Eye (tissue), 1 donor: ENCODE measurements at regions not wholly inside any gene's neighbourhood (a gene's known extent, or its start where the extent isn't known, plus 50 kb on each side); places are given as distances from the start of the nearest gene placed in this dataset.

Experiments used
- DNase-seq: peaks from one replicate; pipeline ENCODE4 v3.0.0-alpha.2; 2015

- no peak for DNase-seq
These were observed 66.9 kb upstream of the SESN3 start for GRCh38 chr11:95297680-95298452.

DNA sequence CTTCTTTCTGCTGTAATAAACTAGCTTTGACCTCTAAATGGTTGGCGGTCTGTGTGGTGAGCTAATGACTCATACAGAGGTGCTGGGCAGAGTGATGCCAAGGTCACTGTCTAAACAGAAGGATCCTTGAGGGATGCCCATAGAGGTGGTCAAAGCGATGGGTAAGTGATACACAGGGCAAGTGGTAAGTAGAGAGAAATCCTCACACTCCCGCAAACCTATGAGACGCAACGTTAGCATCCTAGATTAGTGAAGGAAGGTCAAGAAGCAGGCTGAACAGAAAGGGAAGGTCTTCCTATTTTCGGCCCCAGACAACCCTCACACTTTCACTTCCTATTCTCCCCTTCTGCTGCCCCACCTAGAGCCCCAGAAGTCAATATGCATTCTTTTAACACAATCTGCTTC is 65.6 kb upstream of the SESN3 start:
- no peak for DNase-seq

GRCh38 chr11:95296165-95296564 is 65.2 kb upstream of the SESN3 start:
- DNase-seq: no peak

GRCh38 chr11:95295382-95296149 is 64.6 kb upstream of the SESN3 start:
- DNase-seq: no peak

GRCh38 chr11:95294701-95295100 is 63.7 kb upstream of the SESN3 start:
- no peak for DNase-seq

GRCh38 chr11:95293116-95293515 is 62.1 kb upstream of the SESN3 start:
- no peak for DNase-seq

DNA sequence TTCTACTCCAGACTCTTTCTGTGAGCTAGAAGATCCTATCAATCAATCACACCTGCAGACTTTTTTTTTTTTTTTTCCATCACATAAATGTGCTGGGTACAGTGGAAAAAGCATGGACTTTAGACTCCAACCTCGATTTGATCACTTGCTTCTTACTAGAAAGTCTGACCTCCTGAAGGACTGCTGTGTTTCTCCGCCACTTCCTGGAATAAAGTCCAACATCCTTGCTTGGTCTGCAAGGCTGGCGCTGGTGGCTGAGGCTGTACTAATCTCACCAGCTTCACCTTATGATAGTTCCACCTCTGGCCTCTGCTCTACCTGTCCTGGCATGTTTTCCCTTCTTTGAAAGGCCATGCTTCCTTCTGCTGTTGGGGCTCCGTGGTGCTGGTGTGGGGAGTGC is 60.9 kb upstream of the SESN3 start:
- no peak for DNase-seq

DNA sequence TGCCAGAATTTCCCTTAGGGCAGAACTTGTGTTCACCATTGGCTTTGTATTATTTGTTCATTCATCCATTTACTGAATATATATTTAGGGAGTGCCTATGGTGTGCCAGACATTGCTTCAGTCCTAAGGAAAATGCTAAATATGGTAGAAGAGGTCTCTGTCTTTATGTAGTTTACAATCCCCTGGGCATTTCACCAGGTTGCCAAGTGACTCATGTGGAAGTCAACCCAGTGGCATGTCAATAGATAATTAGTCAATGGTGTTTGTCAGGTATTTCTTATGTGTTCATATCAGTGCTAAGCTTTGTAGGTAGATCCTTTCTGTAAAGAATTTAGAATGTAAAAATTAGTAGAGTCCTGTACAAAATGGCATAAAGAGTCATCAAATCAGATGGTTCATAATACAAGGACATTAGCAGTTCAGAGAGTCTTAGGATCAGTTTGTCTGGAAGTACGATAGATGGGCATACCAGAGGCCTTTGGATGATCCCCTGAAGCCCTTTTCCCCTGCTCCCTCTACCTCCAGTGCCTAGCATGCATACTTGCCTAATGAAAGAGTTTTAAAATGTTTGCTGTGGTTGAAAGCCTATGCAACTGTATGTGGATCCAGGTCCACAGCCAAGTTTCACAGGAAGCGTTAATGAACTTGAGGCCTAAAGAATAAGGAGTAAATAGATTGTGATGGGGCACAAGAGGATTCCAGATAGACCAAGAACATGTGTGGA is 58.5 kb upstream of the SESN3 start:
- DNase-seq: no peak

DNA sequence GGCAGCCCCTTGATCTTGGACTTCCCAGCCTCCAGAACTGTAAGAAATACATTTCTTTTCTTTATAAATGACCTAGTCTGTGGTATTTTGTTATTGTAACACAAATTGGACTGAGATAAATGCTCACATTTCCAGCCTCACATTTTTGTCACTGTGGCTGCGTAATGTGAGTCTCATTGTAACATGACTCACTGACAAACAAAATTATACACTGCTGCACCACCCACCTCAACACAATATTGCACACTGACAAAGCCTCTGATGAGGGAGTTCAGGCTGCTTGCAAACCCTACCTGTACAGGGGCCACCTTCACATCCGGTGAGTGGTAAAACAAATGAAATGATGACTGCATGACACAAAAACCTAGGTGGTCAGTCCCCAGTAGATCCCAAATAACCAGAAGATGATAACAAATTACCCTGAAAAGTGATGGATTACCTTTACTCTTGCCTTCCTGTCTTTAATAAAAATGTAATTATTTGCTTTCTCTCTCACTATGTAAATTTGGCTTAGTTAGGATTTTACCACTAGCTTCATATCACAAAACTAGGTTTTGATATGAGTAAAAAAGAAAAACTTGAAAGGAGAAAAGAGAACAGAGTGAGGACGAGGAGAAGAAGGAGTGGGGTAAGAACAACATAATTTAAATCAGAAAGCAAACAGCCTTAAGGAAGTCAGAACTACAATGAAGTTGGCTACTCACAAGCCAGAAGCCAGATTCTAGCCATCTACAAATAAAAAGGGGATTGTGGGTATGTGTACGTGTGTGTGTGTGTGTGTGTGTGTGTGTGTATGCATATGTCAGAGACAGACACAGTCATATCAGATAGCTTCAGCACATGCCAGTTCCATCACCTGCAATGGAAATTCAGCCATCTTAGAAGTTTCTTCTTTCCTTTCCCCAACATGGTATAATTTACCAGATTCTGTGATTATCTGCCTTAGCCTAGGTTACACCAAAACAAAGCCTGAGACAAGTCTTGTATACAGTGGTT is 53.4 kb upstream of the SESN3 start:
- no peak for DNase-seq

- no peak for DNase-seq
These were observed 52.6 kb upstream of the SESN3 start for GRCh38 chr11:95283650-95284049.

DNA sequence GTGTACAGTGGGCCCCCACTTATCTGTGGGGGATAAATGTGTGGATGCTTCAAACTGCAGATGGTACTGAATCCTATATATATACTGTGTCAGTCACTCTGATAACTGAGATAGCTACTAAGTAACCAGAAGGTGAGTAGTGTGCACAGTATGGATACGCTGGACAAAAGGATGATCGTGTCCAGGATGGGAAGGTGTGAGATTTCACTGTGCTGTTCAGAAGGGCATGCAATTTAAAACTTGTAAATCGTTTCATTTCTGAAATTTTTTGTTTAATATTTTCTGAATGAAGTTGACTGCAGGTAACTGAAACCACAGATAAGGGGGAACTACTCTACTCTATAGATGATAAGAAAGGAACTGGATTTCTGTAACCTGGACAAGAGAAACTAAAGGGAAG is 52.1 kb upstream of the SESN3 start:
- DNase-seq: no peak

DNA sequence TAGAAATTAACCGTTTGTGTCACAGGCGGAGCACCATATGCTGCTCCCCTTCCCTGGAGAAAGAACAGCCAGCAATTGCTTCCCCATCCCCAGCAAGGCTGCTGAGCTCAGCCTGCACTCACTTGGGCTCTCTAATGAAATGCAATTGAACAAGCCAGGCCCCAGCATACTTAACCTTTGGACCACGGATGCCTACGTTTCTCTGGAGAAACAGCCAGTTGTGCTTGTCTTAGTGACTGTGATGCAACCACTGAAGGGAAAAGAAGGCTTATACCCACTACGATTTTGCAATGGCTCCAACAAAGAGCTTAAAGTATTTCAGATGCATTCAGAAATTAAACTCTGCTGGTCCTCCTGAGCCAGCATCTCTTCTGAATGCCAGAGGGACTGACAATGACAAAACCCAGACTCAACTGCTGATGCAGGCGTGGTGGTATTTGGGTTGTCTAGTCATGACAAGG is 51.3 kb upstream of the SESN3 start:
- DNase-seq: no peak
